NCI-H2029 (cell line): ENCODE measurements at regions not wholly inside any gene's neighbourhood (a gene's known extent, or its start where the extent isn't known, plus 50 kb on each side); places are given as distances from the start of the nearest gene placed in this dataset.
"Not testable (repeated sequence)": the region's sequence is repeated elsewhere in the genome, so short reads cannot be mapped to it uniquely, and the experiment has no call there.

Experiments
- DNase-seq: peaks from one replicate; lab custom pipeline; 2025; lab: John Stamatoyannopoulos, UW

DNA sequence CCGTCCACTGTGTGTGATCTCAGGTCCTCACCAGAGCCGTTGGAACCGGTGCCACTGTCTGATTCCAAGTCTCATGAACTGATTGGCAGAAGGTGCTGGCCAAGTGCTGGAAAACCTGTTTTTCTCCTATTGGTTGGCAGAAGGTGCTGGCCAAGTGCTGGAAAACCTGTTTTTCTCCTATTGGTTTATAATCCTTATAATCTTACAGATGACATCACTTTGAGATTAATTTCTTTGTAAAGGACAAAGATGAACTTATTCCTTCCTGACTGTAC, 1106.3 kb downstream of the BRD1 start:
- no peak for DNase-seq

DNA sequence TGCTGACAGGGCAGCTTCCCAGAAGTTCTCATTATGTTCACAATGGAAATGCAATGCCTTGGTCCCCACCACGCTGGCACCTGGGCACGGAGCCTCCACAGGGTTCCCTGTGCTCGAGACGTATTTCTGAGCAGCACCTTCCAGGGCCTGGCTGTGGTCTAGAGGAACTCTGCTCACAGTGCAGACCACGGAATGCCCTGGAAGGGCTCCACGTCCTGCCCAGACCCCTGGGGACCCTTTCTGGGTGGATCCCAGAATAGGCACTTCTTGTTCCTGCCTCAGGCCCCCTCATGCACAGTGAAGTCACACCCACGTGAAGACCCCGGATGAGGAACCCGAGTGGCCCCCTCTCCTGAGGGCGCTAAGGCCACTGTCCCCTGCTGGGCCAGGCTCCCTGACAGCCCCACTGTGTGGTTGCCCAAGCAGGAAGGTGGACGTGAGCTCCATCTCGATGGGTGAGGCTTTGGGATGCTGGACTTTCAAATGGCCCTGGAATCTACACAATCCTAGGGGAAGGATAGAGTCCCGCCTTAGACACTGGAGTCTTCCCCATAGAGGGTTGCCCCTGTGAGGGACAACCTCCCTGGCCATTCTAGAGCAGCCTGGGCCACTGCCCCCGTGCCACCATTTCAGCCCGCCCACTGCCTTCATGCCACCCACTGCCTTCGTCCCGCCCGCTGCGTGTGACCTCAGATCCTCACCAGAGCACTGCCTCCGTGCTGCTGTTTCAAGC, 1106.8 kb downstream of the BRD1 start:
- no peak for DNase-seq

DNA sequence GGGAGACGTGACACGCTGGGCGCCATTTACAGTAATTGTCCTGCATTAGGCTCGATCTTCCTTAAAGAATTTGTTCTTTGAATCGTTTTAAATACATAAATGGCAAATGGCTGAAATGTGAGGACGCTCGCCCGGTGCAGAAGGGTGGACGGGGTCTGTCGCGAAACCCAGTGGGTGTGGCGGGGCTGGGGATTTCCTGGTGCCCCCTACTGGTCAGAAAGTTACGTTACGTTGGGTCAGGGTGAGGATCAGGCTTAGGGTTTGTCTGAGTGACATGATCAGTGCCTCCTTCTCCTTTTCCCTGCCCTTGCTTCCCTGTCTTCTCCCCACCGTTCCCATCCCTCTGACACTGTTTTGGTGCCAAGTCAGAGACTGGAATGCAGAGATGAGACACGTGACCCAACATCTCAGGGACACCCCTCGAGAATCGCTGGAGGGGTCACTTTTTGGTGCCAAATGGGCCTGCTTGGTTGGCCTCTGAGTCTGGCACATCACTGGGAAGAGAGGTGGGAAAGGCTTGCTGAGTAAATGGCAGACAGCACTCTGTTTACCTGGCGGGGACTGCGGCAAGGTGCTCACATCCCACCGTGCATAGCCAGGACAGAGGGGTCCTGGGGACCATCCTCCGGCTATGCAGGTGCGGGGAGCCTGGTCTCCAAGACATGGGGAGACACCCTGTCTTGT, 1107.6 kb downstream of the BRD1 start:
- no peak for DNase-seq

DNA sequence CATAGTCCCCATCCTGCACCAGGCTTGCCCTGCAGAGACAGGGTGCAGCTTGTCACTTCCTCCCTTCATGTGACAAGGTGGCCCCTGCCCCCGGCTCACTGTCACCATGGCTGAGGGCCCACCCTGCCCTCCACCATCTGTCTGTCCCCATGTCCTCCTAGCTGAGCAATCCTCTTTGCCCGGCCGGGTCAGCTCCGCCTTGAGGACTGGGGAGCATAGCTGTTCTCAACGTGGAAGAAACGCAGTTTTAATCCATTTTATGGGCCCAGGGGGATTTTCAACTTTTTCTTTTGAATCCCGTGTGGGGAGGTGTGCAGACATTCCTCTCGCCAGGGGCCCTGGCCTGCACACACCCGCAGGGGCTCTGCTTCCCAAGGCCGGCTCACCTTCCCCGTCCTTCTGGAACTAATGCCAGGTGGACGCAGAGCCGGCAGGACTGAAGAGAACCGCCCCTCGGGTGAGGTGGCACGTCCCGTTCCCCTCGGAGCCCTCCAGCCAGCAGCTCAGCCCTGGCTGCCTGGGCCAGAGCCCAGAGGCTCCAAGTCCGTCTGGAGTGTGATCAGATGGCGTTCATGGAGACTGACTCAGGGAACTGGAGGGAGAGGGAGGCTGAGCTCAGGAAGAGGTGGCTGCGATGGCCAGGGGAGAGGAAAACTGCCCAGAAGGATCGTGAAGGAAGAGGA, 1108.7 kb downstream of the BRD1 start:
- no peak for DNase-seq

DNA sequence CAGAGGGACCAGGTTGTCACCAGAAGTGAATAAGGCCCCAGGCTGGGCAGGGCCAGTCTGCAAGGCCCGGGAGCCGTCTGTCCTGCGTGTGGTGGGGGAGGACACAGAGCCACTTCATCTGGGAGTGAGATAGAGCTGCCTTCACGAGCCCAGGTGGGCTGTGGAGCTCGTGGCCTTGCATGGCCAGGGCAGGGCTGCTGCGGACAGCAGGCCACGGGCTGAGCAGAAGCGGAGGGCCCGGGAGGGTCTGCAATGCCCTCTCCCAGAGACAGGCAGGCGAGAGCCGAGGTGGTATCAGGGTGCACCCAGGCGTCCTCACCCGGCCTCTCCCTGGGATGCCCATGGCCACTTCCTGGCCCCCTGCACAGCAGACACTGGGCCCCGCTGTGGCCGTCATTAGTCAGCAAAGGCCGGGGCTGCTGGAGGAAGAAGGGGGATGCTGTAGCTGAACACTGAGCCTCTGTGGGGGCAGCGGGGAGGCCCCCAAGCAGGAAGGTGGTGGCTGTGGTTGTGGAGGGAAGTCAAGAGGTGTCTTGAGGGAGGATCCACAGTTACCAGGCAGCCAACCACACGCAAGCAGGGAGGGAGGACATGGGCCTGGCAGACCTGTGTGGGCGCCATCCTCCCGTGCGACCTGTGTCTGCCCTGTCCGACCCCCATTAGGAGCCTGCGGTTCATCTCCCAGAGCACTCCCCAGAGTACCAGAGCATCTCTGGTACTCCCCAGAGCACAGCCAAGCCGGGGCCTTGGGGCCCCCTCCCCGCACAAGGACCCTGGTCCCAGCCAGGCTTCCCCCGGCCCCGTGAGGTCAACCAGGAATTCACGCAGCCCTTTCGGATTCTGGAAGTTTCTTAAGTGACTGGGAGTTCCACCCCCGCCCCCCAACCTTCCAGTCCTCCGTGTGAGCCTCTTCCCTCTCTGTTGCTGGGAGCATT, 1109.5 kb downstream of the BRD1 start:
- no peak for DNase-seq

DNA sequence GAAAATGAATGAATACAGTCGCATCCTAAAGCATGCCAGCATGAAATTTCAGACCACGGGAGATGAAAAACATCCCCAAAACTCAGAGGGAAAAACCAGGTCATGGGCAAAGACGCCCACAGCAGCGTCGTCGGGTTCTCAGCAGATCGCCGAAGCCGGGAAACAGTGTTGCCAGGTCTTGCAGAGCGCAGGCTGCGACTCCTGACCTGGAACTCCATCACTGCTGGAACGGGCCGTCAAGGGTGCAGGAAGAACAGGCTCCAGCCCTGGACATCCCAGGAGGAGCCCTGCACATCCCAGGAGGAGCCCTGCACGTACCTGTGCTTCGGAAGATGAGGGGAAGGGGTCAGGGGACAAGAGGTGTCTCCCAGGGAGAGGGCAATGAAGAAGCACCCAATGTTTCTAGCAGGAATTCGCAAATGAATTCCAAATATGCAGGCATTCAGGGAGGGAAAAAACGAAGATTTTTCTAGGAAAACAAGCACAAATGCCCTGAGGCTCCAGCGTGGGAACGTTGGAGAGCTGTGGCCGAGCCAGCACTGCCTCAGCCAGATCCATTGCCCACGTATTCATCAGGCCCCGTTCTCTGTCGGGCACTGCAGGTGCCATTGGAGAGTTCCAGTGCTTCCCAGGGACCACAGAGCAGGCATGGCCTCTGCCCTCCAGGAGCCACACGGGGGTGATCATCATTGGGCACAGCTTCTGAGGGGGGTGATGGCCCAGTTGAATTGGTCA, 1110.4 kb downstream of the BRD1 start:
- no peak for DNase-seq

DNA sequence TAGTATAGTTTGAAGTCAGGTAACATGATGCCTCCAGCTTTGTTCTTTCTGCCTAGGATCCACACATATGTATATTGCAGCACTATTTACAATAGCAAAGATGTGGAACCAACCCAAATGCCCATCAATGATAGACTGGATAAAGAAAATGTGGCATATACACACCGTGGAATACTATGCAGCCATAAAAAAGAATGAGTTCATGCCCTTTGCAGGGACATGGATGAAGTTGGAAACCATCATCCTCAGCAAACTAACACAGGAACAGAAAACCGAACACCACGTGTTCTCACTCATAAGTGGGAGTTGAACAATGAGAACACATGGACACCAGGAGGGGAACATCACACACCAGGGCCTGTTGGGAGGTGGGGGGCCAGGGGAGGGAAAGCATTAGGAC, 1111.5 kb downstream of the BRD1 start:
- DNase-seq = not testable (repeated sequence)

DNA sequence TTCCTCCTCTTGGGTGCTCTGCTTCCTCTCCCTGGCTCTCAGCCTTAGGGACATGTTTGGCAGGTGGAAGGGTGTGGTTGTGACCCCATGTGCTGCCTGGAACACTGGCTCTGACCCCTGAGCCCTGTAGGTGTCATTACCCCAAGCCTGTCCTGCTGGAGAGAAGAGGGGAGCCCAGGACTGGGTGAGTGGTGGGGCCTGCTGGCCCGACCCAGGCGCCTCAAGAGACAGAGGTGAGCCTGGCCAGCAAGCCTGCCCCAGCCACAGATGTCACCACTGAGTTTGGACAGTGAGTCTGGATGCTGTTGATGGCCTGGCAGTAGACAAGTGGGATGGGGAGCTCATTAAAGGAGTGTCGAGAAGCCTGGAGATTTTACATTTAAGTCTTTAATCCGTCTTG, 1112.2 kb downstream of the BRD1 start:
- DNase-seq = no peak

DNA sequence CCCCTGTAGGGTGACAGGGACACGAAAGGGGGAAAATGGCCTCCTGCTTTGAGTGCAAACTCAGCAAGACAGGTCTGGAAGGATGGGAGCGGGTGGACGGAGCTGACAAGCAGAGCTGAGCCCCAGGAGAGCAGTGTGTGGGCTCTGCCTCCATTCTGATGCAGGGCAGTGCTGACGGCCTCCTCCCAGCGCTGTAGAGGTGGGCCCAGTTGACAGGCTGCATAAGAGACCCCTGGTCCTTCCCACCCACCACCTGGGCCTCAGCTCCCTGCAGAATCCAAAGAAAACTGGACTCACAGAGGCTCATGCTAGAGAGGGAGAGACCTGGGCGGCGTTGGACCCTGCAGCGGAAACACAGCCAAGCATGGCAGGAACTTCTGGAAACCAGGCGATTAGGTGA, 1113.4 kb downstream of the BRD1 start:
- DNase-seq = no peak

DNA sequence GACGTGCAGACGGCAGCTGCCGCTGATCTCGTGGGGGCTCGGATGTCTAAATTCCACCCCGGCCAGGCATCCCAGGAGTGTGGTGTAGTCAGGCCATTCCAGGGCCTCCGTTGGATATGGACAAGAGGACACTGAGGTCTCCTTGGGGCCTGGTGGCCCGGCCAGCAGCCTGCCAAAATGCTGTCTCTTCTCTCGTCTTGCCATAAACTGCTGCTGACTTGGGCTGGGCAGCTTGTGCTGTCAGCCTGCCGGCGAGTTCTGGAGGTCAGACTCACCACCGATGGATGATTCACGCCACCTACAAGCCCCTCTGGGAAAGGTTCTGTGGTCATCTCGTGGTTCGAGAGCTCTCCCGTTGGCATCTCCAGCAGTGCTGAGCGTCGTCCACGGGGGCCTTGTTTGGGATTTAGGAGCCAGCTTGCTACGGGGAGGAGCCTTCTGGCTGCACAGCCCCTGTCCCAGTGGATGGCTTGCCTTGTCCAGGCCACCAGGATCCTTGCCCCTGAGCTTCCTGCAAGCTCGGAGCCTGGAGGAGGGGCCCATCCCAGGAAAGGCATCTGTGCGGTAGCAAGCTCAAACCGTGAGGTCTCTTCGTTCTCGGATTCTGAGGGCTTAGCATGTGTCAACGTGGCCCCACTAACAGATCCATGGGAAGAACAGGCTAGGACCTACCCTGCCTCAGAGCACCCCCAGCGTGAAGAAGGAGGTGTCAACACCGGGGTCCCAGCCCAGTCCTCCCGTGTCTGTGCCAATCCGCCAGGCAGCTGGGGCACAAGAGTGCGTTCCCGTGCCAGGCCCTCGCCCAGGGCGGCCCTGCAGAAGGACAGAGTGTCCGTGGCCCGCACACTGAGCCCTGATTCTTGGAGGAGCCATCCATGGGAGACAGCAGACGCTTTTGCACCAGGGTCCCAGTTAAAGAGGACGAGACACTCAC, 1114.1 kb downstream of the BRD1 start:
- DNase-seq = no peak

DNA sequence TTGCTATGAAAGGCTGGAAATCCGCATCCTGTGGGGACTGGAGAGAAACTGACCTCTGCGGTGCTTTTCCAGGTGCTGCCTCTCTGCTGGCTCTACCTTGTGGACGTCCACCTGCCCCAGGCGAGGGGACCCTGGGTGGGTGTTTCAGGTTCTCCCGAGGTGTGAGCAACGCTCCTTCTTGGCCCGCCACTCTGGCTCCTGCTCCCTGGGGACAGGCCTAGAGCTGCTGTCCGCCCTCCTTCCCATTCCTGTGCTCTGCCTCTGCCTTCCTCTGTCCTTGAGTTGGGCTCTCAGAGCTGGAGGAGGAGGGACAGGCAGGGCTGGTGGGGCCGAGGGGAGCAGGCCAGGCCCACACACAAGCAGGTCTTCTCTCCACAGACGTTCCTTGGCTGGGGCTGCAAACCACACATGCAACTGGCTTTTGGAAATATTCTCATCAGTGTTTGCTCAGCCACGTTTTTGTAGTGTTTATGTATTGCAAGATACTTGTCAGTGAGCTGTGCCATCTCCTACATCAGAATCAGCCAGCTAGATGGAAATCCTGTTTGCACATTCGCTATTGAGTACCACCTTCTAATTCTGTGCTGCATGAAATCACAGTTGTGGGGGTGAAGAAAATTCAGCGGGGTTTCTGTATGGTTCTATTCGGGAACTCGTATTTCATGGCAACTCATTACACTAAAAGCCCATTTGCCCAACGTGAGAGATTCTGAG, 1115.0 kb downstream of the BRD1 start:
- DNase-seq = no peak

DNA sequence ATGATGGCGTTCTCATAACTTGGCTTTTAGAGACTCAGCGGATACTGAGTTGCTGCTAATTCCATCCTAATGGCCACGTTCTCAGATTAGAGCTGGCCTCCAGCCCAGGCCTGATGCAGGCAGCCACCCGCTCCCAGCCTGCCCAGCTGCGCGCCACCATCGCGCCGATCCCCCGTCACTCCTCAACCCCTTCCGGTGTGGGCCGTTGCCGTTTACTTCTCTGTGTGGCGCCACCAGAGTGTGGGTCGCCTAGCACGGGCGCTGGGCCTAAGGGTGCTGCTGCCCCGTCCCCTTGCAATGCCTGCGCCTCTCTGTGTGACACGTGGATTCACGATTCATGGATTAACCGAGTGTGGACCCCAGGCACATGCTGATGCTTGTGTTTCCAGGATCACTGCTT, 1116.0 kb downstream of the BRD1 start:
- no peak for DNase-seq

DNA sequence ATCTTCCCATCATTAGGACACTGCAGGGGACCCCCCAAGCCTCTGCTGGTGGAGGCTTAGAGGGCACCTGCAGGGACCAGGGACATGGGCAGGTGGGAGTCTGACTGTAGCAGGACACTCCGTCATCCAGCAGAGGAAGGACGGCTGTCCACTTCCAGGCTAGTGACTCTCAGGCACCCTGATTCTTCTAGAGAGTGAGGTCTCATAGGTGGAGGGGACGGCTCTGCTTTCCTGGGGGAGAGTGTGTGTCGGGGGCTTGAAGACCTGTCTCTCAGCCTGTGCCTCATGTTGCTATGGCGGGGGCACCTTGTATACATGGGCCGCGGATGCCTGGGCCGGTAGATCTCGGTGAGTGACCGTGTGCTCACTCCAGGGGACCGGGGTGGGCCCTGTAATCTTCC, 1116.6 kb downstream of the BRD1 start:
- DNase-seq = no peak

DNA sequence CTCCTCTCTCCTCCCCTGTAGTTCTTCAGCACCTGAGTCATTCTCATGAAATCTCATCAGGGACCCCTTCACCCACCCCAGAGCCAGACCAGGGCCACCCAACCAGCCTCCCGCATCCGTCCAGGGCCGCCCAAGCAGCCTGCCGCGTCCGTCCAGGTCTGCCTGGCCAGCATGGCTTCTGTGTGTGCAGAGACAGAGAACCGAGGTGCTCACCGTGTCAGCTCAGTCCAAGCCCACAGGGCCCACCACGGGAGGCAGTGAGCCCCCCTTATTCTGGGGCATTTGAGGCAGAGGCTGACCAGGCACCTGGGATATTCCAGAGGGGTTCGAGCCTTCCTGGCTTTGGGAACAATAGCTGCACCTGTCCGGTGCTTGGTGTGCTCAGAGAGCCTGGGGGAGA, 1117.3 kb downstream of the BRD1 start:
- DNase-seq = no peak

DNA sequence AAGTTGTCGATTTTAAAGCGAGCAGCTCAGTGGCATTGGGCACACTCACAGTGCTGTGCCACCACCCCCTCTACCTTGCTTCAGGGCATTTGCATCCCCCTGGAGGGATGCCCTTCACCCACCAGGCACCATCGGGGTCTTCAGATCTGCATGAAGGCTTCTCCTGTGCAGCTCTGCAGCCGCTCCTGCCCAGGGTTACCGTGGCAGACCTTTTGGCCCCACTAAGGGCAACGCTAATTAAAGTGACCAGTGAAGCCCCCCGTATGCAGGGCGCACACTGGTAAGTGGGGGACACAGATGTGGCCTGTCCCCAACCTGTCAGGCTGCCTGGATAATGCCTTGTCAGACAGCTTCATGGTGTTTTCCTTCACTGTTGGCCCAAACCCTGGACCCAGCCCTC, 1117.7 kb downstream of the BRD1 start:
- no peak for DNase-seq

DNA sequence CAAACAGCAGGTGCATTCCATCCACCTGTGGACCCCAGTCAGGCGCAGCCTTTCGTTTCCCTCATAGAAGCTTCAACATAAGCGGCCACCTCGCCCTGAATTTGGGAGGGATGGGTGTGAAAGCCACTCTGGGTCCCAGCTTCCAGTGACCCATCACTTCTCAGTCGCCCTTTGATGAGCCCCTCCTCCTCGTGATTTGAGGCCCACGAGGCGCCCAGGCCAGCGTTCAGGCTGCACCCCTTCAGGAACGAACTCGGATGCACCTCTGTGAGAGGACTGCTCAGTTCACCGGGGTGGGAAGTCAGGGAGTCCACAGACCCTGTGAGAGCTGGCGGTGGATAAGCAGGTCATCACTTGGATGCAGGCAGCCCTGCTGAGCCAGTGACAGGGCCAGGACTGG, 1118.2 kb downstream of the BRD1 start:
- no peak for DNase-seq

DNA sequence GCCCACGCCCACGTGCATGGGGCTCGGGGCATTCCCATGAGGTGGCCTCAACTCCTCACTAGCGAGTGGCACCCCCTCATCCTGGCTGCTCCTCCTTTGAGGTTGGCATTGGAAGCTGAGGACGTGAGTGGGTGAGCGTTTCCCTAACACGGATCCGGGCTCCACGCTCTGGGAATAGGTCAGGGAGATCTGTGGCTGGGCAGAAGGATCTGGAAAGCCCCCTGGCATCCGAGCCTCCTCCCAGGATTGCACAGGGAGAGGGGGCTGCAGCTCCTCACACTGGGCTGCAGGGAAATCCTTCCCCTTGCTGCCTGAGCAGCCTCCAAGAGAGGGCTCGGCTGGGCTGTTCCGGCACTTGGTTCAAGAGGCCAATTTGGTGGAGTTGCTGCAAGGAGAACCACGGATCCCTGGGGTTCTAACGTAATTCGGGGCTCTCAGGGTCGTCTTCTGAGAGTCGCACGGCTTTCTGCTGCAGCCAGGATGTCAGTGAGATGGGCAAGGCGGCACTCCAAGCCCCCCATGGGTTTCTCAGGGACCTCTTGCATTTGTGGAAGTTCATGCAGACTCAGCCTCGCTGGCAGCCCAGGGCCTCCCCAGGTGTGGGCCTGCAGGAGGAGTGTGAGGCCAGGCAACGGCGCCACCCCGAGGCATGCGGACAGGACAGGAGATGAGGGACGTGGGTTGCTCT, 1119.0 kb downstream of the BRD1 start:
- DNase-seq = no peak

DNA sequence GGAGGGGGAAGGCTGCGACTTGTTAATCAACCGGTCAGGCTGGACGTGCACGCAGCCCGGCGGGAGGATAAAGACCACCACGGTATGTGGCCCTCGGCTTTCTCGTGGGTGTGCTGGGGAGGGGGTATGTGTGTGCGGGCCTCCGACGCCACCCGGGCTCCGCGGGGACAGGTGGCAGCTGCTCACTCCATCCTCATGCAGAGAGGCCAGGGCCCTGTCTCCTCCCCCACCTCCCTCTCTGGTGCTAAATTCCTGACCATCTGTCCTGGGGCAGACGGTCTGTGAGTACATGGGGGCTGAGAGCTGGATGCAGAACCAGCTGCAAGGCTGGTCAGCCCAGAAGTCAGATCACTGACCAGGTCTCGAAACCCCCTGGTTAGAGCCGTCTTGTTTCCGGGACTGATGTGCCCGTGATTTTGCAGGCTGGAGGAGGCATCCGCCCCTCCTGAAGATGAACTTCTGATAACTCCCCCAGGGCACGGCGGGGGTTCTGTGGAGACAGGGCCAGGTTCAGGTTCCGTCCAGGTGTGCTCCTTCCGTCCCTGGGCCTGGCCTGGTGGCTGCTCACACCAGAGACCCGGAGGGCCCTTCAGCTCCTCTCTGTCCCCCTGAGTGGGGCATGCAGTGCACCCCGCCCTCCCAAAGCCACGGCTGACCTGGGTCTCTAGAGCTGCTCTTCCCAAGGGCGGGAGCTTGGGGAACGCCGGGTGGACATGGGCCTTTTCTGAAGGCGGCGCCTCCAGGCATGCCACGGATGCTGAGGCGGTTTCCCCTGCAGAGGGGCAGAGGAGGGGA, 1119.7 kb downstream of the BRD1 start:
- no peak for DNase-seq
